ENCODE measurements at regions not wholly inside any gene's neighbourhood (a gene's known extent, or its start where the extent isn't known, plus 50 kb on each side); places are given as distances from the start of the nearest gene placed in this dataset.

GRCh38 chr2:217366966-217367365 lies 507.1 kb upstream of the TNP1 start:
- DNase-seq (ENCODE audit: low read depth): no peak
- no peak for TF ChIP-seq CTCF (IDR thresholded peaks at IDR 0.05; ENCODE audit: low read length, missing control alignments)

DNA sequence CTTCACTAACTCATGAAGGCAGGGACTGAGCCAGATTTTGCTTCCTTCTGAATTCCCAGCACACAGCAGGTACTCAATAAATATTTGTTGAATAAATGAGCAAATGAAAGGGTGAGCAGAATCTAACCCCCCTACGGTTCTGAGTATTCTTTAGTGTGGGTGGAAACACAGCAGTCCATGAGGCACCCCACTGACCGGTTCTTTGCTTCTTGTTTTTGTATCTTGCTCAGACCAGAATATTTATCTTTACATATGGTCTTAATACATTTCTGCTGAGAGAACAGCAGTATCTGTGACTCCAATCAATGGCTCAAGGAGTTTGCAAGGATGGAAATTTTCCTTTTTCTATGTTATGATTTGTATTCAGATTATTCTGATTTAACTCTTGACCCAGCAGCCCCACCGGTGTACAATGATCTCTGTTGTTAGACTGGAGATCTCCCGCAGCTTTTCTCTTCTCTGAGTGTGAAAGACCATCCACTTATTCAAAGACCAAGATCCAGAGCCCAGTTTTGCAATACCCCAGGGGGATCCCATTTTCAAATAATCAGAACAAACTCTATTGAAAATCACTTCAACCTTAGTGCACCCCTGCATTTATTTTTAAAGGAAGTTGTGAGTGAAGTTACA lies 506.5 kb upstream of the TNP1 start:
- no peak for TF ChIP-seq CTCF (IDR thresholded peaks at IDR 0.05; ENCODE audit: low read length, missing control alignments)
- DNase-seq (ENCODE audit: low read depth): no peak
- no peak overlapping the region for H3K4me3 ChIP-seq (replicated peaks; ENCODE audit: low read depth, low read length)

More at GRCh38 chr2:217366966-217367365, 507.1 kb upstream of the TNP1 start:
- no peak overlapping the region for H3K4me3 ChIP-seq (replicated peaks; ENCODE audit: low read depth, low read length)

GRCh38 chr2:217365656-217366055 lies 505.8 kb upstream of the TNP1 start:
- H3K4me3 ChIP-seq (replicated peaks; ENCODE audit: low read depth, low read length): no peak overlapping the region
- TF ChIP-seq CTCF (IDR thresholded peaks at IDR 0.05; ENCODE audit: low read length, missing control alignments): no peak
- DNase-seq (ENCODE audit: low read depth): no peak

- TF ChIP-seq CTCF (IDR thresholded peaks at IDR 0.05; ENCODE audit: low read length, missing control alignments): no peak
- no peak for DNase-seq (ENCODE audit: low read depth)
- H3K4me3 ChIP-seq (replicated peaks; ENCODE audit: low read depth, low read length): no peak overlapping the region
These were observed 504.4 kb upstream of the TNP1 start for GRCh38 chr2:217364224-217364623.

DNA sequence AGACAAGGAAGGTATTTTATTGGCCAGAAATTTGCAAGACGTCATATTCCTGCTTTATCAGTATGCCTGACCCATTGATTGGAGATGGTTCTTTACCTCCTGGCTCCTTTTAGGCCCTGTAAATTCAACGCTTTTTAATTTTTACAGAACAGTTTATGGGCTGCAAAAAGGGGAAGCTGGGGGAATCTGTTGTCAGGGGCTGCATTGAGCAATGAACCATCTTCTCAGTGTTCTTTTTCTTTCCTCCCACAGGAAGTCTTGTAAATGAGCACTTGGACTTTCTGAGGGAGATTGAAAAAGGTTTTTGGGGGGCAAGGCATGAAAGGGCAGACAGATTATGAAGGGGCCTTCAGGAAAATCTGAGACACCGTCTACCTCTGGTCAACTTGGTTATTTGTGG lies 503.6 kb upstream of the TNP1 start:
- no peak overlapping the region for H3K4me3 ChIP-seq (replicated peaks; ENCODE audit: low read depth, low read length)
- no peak for TF ChIP-seq CTCF (IDR thresholded peaks at IDR 0.05; ENCODE audit: low read length, missing control alignments)
- no peak for DNase-seq (ENCODE audit: low read depth)

DNA sequence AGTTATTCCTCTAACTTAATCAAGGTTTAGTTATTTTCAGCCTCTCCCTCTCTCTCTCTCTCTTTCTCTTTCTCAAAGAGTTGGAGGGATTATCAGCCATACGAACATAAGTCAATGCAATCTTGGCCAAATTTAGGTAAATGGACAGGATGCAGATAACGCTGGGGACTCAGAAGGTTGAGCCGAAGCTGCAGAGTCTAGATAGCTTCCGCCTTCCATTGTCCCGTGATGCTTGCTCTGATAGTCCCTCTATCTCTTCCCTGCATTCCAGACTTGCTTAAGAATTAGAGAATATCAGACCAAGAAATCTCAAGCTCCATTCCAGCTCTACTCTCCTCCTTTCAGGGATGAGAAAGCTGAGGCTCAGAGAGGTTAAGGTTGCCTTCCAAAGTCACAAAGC lies 502.8 kb upstream of the TNP1 start:
- no peak for TF ChIP-seq CTCF (IDR thresholded peaks at IDR 0.05; ENCODE audit: low read length, missing control alignments)
- no peak for DNase-seq (ENCODE audit: low read depth)
- H3K4me3 ChIP-seq (replicated peaks; ENCODE audit: low read depth, low read length): no peak overlapping the region

GRCh38 chr2:217362286-217362685 lies 502.4 kb upstream of the TNP1 start:
- no peak overlapping the region for H3K4me3 ChIP-seq (replicated peaks; ENCODE audit: low read depth, low read length)
- TF ChIP-seq CTCF (IDR thresholded peaks at IDR 0.05; ENCODE audit: low read length, missing control alignments): no peak
- no peak for DNase-seq (ENCODE audit: low read depth)

Data from fibroblast of pulmonary artery (primary cell).